Esophagus muscularis mucosa (tissue), 4 donors: ENCODE measurements at regions not wholly inside any gene's neighbourhood (a gene's known extent, or its start where the extent isn't known, plus 50 kb on each side); places are given as distances from the start of the nearest gene placed in this dataset.

Source experiments
- EP300 ChIP-seq: sonication (generic); formaldehyde crosslinking; IDR thresholded peaks from one replicate; pipeline ENCODE4 v1.6.1; 2017; ENCODE audit warnings: antibody characterized with exemption
- POLR2AphosphoS5 ChIP-seq, 2 donors: sonication (generic); formaldehyde crosslinking; IDR thresholded peaks; one replicate each; pipeline ENCODE4 v1.6.1; 2017; ENCODE audit warnings: antibody characterized with exemption in 2 of 2
- TF ChIP-seq, protein P1 (sequence below), 3 experiments: fragments of 200-600 bp in 2 of 3; fragments of 450-650 bp in 1 of 3; sonication (generic) in 2 of 3; IDR thresholded peaks; one replicate each; pipeline ENCODE4 v1.5.1; 2017 to 2019; ENCODE audit warnings: antibody characterized with exemption in 3 of 3, mild to moderate bottlenecking in 2 of 3, moderate library complexity in 1 of 3

DNA sequence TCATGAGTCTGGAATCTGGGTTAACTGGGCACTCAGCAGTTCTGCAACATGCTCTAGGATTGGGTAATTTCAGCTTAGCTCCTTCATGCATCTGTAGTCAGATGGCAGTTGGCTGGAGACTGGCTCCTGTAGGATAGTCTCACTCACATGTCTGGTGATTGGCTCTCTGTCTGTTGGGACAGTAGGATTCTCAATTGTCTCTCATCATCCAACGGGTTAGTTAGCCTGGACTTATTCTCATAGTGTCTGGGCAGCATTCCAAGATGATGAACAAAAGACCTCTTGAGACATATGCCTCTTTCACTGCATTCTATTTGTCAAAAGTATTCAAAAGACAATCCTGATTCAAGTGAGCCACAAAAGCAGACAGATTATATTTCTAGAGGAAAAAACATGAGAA is 795.6 kb upstream of the GALNTL6 start:
- TF ChIP-seq, protein P1, sequence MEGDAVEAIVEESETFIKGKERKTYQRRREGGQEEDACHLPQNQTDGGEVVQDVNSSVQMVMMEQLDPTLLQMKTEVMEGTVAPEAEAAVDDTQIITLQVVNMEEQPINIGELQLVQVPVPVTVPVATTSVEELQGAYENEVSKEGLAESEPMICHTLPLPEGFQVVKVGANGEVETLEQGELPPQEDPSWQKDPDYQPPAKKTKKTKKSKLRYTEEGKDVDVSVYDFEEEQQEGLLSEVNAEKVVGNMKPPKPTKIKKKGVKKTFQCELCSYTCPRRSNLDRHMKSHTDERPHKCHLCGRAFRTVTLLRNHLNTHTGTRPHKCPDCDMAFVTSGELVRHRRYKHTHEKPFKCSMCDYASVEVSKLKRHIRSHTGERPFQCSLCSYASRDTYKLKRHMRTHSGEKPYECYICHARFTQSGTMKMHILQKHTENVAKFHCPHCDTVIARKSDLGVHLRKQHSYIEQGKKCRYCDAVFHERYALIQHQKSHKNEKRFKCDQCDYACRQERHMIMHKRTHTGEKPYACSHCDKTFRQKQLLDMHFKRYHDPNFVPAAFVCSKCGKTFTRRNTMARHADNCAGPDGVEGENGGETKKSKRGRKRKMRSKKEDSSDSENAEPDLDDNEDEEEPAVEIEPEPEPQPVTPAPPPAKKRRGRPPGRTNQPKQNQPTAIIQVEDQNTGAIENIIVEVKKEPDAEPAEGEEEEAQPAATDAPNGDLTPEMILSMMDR (IDR thresholded peaks at IDR 0.05) = no peak
- TF ChIP-seq EP300 (no peak), POLR2AphosphoS5 (IDR thresholded peaks at IDR 0.05) (no peak)
